ENCODE measurements at regions not wholly inside any gene's neighbourhood (a gene's known extent, or its start where the extent isn't known, plus 50 kb on each side); places are given as distances from the start of the nearest gene placed in this dataset.

GRCh38 chr13:60282186-60282585 lies 114.8 kb upstream of the TDRD3 start:
- TF ChIP-seq CTCF (IDR thresholded peaks at IDR 0.05; ENCODE audit: insufficient read depth, low read depth, low read length): no peak
- no peak for DNase-seq (ENCODE audit: low read depth)
- no peak overlapping the region for H3K4me3 ChIP-seq (ENCODE audit: low read depth, low read length)

GRCh38 chr13:60282708-60283107 lies 114.3 kb upstream of the TDRD3 start:
- TF ChIP-seq CTCF (IDR thresholded peaks at IDR 0.05; ENCODE audit: insufficient read depth, low read depth, low read length): no peak
- H3K4me3 ChIP-seq (ENCODE audit: low read depth, low read length): no peak overlapping the region

GRCh38 chr13:60286707-60287106 lies 110.3 kb upstream of the TDRD3 start:
- TF ChIP-seq CTCF (IDR thresholded peaks at IDR 0.05; ENCODE audit: insufficient read depth, low read depth, low read length): no peak
- no peak for DNase-seq (ENCODE audit: low read depth)
- no peak overlapping the region for H3K4me3 ChIP-seq (ENCODE audit: low read depth, low read length)

More at GRCh38 chr13:60282708-60283107, 114.3 kb upstream of the TDRD3 start:
- DNase-seq (ENCODE audit: low read depth): no peak

- H3K4me3 ChIP-seq (ENCODE audit: low read depth, low read length): no peak overlapping the region
- TF ChIP-seq CTCF (IDR thresholded peaks at IDR 0.05; ENCODE audit: insufficient read depth, low read depth, low read length): no peak
- no peak for DNase-seq (ENCODE audit: low read depth)
These were observed 108.5 kb upstream of the TDRD3 start for GRCh38 chr13:60288569-60288968.

- H3K4me3 ChIP-seq (ENCODE audit: low read depth, low read length): no peak overlapping the region
- TF ChIP-seq CTCF (IDR thresholded peaks at IDR 0.05; ENCODE audit: insufficient read depth, low read depth, low read length): no peak
- no peak for DNase-seq (ENCODE audit: low read depth)
These were observed 93.9 kb upstream of the TDRD3 start for GRCh38 chr13:60303166-60303565.

GRCh38 chr13:60311527-60311926 lies 85.5 kb upstream of the TDRD3 start:
- no peak overlapping the region for H3K4me3 ChIP-seq (ENCODE audit: low read depth, low read length)
- no peak for DNase-seq (ENCODE audit: low read depth)
- TF ChIP-seq CTCF (IDR thresholded peaks at IDR 0.05; ENCODE audit: insufficient read depth, low read depth, low read length): no peak

GRCh38 chr13:60312851-60313505 lies 84.0 kb upstream of the TDRD3 start:
- no peak for DNase-seq (ENCODE audit: low read depth)
- no peak overlapping the region for H3K4me3 ChIP-seq (ENCODE audit: low read depth, low read length)
- no peak for TF ChIP-seq CTCF (IDR thresholded peaks at IDR 0.05; ENCODE audit: insufficient read depth, low read depth, low read length)

All from fibroblast of villous mesenchyme (primary cell).